GM12878 (cell line): ENCODE measurements at regions not wholly inside any gene's neighbourhood (a gene's known extent, or its start where the extent isn't known, plus 50 kb on each side); places are given as distances from the start of the nearest gene placed in this dataset.

Experiments used
- ATAC-seq: fragments of 200-7000 bp; cut with Tn5 transposase; 3 replicates; pipeline ENCODE4 v1.9.1; 2020; ENCODE audit warnings: mild to moderate bottlenecking, moderate library complexity
- BruUV-seq: library from RNA; stranded (reverse); fragments of 400-500 nt; replicated peaks from 2 replicates; lab custom pipeline; 2021; lab: Mats Ljungman, UMichigan
- CTCF ChIA-PET: fragments of 300-600 bp; sonication (Branson Sonifier 250); formaldehyde crosslinking; extraction: SDS; loops from one replicate; lab custom pipeline; 2021; ENCODE audit warnings: inconsistent platforms; lab: Yijun Ruan, JAX
- POLR2A ChIA-PET: fragments of 350-600 bp; formaldehyde crosslinking; extraction: SDS; loops from one replicate; lab custom pipeline; 2021; ENCODE audit warnings: inconsistent platforms; lab: Charles Lee
- RAD21 ChIA-PET: fragments of 300-600 bp; sonication (Branson Sonifier 250); formaldehyde crosslinking; loops from one replicate; lab custom pipeline; 2023; ENCODE audit warnings: antibody characterized with exemption; ENCODE audit not compliant: unreplicated experiment; lab: Charles Lee
- SMC1A ChIA-PET: fragments of 300-600 bp; sonication (Branson Sonifier 250); formaldehyde crosslinking; loops from one replicate; lab custom pipeline; 2023; ENCODE audit not compliant: unreplicated experiment, uncharacterized antibody; lab: Charles Lee
- DNase-seq: peaks from one replicate; pipeline ENCODE4 v3.0.0-alpha.2; 2011; ENCODE audit warnings: low read depth, low spot score
- FAIRE-seq: peaks from 3 replicates; lab custom pipeline; 2011; peaks lifted over from hg19 to GRCh38; lab: Jason Lieb, UNC
- H2AFZ ChIP-seq: 2 replicates; pipeline ENCODE4 v1.6.0; 2011; ENCODE audit warnings: low read depth, low read length, control low read depth; ENCODE audit not compliant: control insufficient read depth
- H3K27ac ChIP-seq: 2 replicates; pipeline ENCODE4 v1.5.1; 2011; ENCODE audit warnings: control low read depth; ENCODE audit not compliant: control insufficient read depth, insufficient read depth
- H3K27me3 ChIP-seq, 2 experiments: replicated peaks in 1 of 2; 2 replicates each; pipeline versions ENCODE4 v1.6.0 to v1.6.1; 2011; ENCODE audit warnings: low read length in 1 of 2; ENCODE audit not compliant: control insufficient read depth in 2 of 2, insufficient read depth in 2 of 2
- H3K36me3 ChIP-seq, 2 experiments: 2 replicates each; pipeline ENCODE4 v1.5.1; 2011; ENCODE audit warnings: low read length in 1 of 2; ENCODE audit not compliant: control insufficient read depth in 2 of 2, insufficient read depth in 2 of 2
- H3K4me1 ChIP-seq: 2 replicates; pipeline ENCODE4 v1.6.1; 2011; ENCODE audit warnings: mild to moderate bottlenecking, low read length, moderate library complexity, mixed read lengths; ENCODE audit not compliant: control insufficient read depth, insufficient read depth
- H3K4me2 ChIP-seq: 2 replicates; pipeline ENCODE4 v1.6.0; 2011; ENCODE audit warnings: control low read depth; ENCODE audit not compliant: control insufficient read depth, insufficient read depth
- H3K4me3 ChIP-seq: fragments of 200-600 bp; sonication (generic); 2 replicates; pipeline ENCODE4 v1.5.1; 2016
- H3K79me2 ChIP-seq: 2 replicates; pipeline ENCODE4 v1.6.0; 2011; ENCODE audit warnings: low read length; ENCODE audit not compliant: control insufficient read depth, insufficient read depth
- H3K9ac ChIP-seq: 2 replicates; pipeline ENCODE4 v1.8.0; 2011; ENCODE audit warnings: low read length, control low read depth, mixed read lengths; ENCODE audit not compliant: control insufficient read depth, insufficient read depth
- H3K9me3 ChIP-seq: replicated peaks from 3 replicates; pipeline ENCODE4 v1.5.1; 2011; ENCODE audit warnings: mild to moderate bottlenecking, low read length; ENCODE audit not compliant: control insufficient read depth, insufficient read depth
- H4K20me1 ChIP-seq: 2 replicates; pipeline ENCODE4 v1.6.0; 2011; ENCODE audit not compliant: control insufficient read depth, insufficient read depth
- DPF2 ChIP-seq: fragments of 450-650 bp; IDR thresholded peaks from 2 replicates; pipeline ENCODE4 v1.6.1; 2017; ENCODE audit warnings: mild to moderate bottlenecking
- GABPA ChIP-seq: IDR thresholded peaks from 2 replicates; pipeline ENCODE4 v1.6.1; 2014; ENCODE audit warnings: antibody characterized with exemption, low read depth, mild to moderate bottlenecking, inconsistent platforms
- GATAD2B ChIP-seq: fragments of 450-650 bp; conservative IDR thresholded peaks from 2 replicates; pipeline ENCODE4 v1.6.1; 2017; ENCODE audit warnings: low read depth, mild to moderate bottlenecking, moderate library complexity
- HSF1 ChIP-seq: fragments of 150-350 bp; IDR thresholded peaks from 2 replicates; pipeline ENCODE4 v1.6.1; 2014; ENCODE audit warnings: mild to moderate bottlenecking, low read depth, low read length
- KLF5 ChIP-seq: fragments of 450-650 bp; IDR thresholded peaks from 2 replicates; pipeline ENCODE4 v1.6.1; 2014; ENCODE audit warnings: mild to moderate bottlenecking; ENCODE audit not compliant: partially characterized antibody
- NRF1 ChIP-seq: conservative IDR thresholded peaks from 2 replicates; pipeline ENCODE4 v1.6.1; 2011; ENCODE audit warnings: mild to moderate bottlenecking, low read depth, low read length, improper control_type of control experiment
- RAD21 ChIP-seq: IDR thresholded peaks from 2 replicates; pipeline ENCODE4 v1.6.1; 2011; ENCODE audit warnings: mild to moderate bottlenecking, low read depth, low read length, moderate library complexity; ENCODE audit not compliant: insufficient read depth
- SMAD1 ChIP-seq: fragments of 450-650 bp; IDR thresholded peaks from 2 replicates; pipeline ENCODE4 v1.6.1; 2018; ENCODE audit warnings: mild to moderate bottlenecking, low read depth; ENCODE audit not compliant: partially characterized antibody
- SP1 ChIP-seq: IDR thresholded peaks from one replicate; pipeline ENCODE4 v1.6.1; 2011; ENCODE audit warnings: low read depth, low read length
- STAT3 ChIP-seq: IDR thresholded peaks from 2 replicates; pipeline ENCODE4 v1.6.1; 2011; ENCODE audit warnings: low read depth, low read length, improper control_type of control experiment
- YY1 ChIP-seq: IDR thresholded peaks from 2 replicates; pipeline ENCODE4 v1.6.1; 2011; ENCODE audit warnings: low read depth, mild to moderate bottlenecking, low read length
- ZNF207 ChIP-seq: fragments of 450-650 bp; IDR thresholded peaks from 2 replicates; pipeline ENCODE4 v1.6.1; 2014; ENCODE audit warnings: antibody characterized with exemption, mild to moderate bottlenecking, borderline replicate concordance
- ZNF274 ChIP-seq: IDR thresholded peaks from one replicate; pipeline ENCODE4 v1.8.0; 2011; ENCODE audit not compliant: insufficient read length, insufficient read depth
- ZNF687 ChIP-seq: fragments of 450-650 bp; IDR thresholded peaks from 2 replicates; pipeline ENCODE4 v1.6.1; 2017; ENCODE audit warnings: mild to moderate bottlenecking, moderate library complexity
- WGBS: methylation state at CpG from one replicate; pipeline ENCODE4 v1.1.6; 2016; ENCODE audit warnings: low lambda C conversion rate; ENCODE audit not compliant: insufficient replicate concordance, insufficient coverage; ENCODE audit errors: missing lambda C conversion rate; 5-methylcytosine and 5-hydroxymethylcytosine counted together
- in situ Hi-C: fragments of 300-500 bp; cut with MboI; formaldehyde crosslinking; loops from 9 replicates; pipeline ENCODE4 v1.14.3; 2018; ENCODE audit warnings: mixed read lengths
- intact Hi-C: fragments of 100-400 bp; cut with micrococcal nuclease; formaldehyde crosslinking; loops from one replicate; pipeline ENCODE4 v1.14.2; 2022; ENCODE audit not compliant: unreplicated experiment

GRCh38 chr22:48523091-48523490, 1304.6 kb downstream of the BRD1 start (continued):
- TF ChIP-seq GABPA: no peak

GRCh38 chr22:48522271-48522670, 1305.4 kb downstream of the BRD1 start:
- POLR2A ChIA-PET: no interaction called here

More at GRCh38 chr22:48522271-48522670, 1305.4 kb downstream of the BRD1 start:
- no peak overlapping the region for H3K4me2 ChIP-seq
- H3K9ac ChIP-seq: no peak overlapping the region
- WGBS: 42% methylated on average over 14 of the region's 14 CpGs
- H3K4me3 ChIP-seq: no peak overlapping the region
- FAIRE-seq: no peak
- TF ChIP-seq STAT3 (no peak), SMAD1 (no peak), SP1 (no peak), HSF1 (no peak), RAD21 (no peak), GATAD2B (no peak), ZNF274 (no peak), ZNF207 (no peak), NRF1 (no peak), YY1 (no peak), KLF5 (no peak), ZNF687 (no peak), DPF2 (no peak)
- ChIA-PET CTCF (no interaction called here), SMC1A (no interaction called here), RAD21 (no interaction called here)
- no peak overlapping the region for H3K27ac ChIP-seq
- no peaks in the 10 kb centered on the region for H4K20me1 ChIP-seq
- BruUV-seq: no TSS peak
- intact Hi-C loops: no loop called here
- no peaks in the 10 kb centered on the region for H3K79me2 ChIP-seq
- ATAC-seq: no peak
- no peaks in the 10 kb centered on the region for H3K4me1 ChIP-seq
- DNase-seq: no peak
- no peaks in the 10 kb centered on the region; the same call in 2 of the 3 replicates for H3K9me3 ChIP-seq
- no peaks in the 10 kb centered on the region for H3K27me3 ChIP-seq
- no peak overlapping the region for H2AFZ ChIP-seq
- in situ Hi-C loops: no loop called here
- H3K36me3 ChIP-seq: no peaks in the 10 kb centered on the region
